ENCODE measurements at regions not wholly inside any gene's neighbourhood (a gene's known extent, or its start where the extent isn't known, plus 50 kb on each side); places are given as distances from the start of the nearest gene placed in this dataset.
A peak's percentile ranks its signal among the peaks of the same experiment; 100 is the strongest.

- Histone ChIP-seq H3K79me2 (ENCODE audit: control insufficient read depth, insufficient read depth, low read length) (no peaks in the 10 kb centered on the region), H3K79me1 (ENCODE audit: low read length) (no peaks in the 10 kb centered on the region), H4K8ac (ENCODE audit: low read depth, low read length) (no peak overlapping the region), H2BK120ac (ENCODE audit: low read depth, low read length) (no peak overlapping the region), H2BK5ac (ENCODE audit: low read length) (no peak overlapping the region), H3K9ac (ENCODE audit: low read length) (no peak overlapping the region), H2AK5ac (ENCODE audit: low read length) (no peak overlapping the region), H3K56ac (ENCODE audit: low read length) (peak overlapping the region; percentile 64), H3K4me1 (ENCODE audit: control insufficient read depth, low read depth, low read length) (no peaks in the 10 kb centered on the region), H3K27ac (ENCODE audit: low read depth, low read length) (no peak overlapping the region), H3K36me3 (ENCODE audit: control insufficient read depth, insufficient read depth, low read length) (no peaks in the 10 kb centered on the region), H3K23ac (ENCODE audit: low read length) (no peak overlapping the region), H3K4me2 (ENCODE audit: low read length) (no peak overlapping the region), H4K5ac (ENCODE audit: low read length) (no peak overlapping the region), H3K4me3 (ENCODE audit: low read length) (no peak overlapping the region), H3K18ac (ENCODE audit: low read length) (no peak overlapping the region), H2BK15ac (replicated peaks; ENCODE audit: low read depth) (no peak overlapping the region), H3K27me3 (ENCODE audit: insufficient read depth, low read length, poor library complexity) (peaks cover 4% of the 10 kb centered on the region), H3K4ac (ENCODE audit: low read depth, low read length) (no peak overlapping the region)
- DNase-seq = peak; percentile 26
- WGBS (ENCODE audit: extremely low coverage, insufficient coverage, low lambda C conversion rate) = no CpG with 5 or more reads among the region's 41 CpGs
These were observed 58.9 kb upstream of the BCOR start for GRCh38 chrX:40156470-40157227.

- no peak overlapping the region for H3K4me3 ChIP-seq (ENCODE audit: low read length)
- H3K27me3 ChIP-seq (ENCODE audit: insufficient read depth, low read length, poor library complexity) = peaks cover 4% of the 10 kb centered on the region
- no peak overlapping the region for H2BK15ac ChIP-seq (replicated peaks; ENCODE audit: low read depth)
- H4K5ac ChIP-seq (ENCODE audit: low read length) = no peak overlapping the region
- no peaks in the 10 kb centered on the region for H3K36me3 ChIP-seq (ENCODE audit: control insufficient read depth, insufficient read depth, low read length)
- no peak overlapping the region for H3K23ac ChIP-seq (ENCODE audit: low read length)
- no peak overlapping the region for H4K8ac ChIP-seq (ENCODE audit: low read depth, low read length)
- no peak overlapping the region for H2BK120ac ChIP-seq (ENCODE audit: low read depth, low read length)
- WGBS (ENCODE audit: extremely low coverage, insufficient coverage, low lambda C conversion rate) = no CpG with 5 or more reads among the region's 73 CpGs
- H3K56ac ChIP-seq (ENCODE audit: low read length) = peak overlapping the region; percentile 49
- H3K4ac ChIP-seq (ENCODE audit: low read depth, low read length) = peak overlapping the region; percentile 25
- H3K79me2 ChIP-seq (ENCODE audit: control insufficient read depth, insufficient read depth, low read length) = no peaks in the 10 kb centered on the region
- peak; percentile 37 for DNase-seq
- H2AK5ac ChIP-seq (ENCODE audit: low read length) = no peak overlapping the region
- H2BK5ac ChIP-seq (ENCODE audit: low read length) = no peak overlapping the region
- no peaks in the 10 kb centered on the region for H3K79me1 ChIP-seq (ENCODE audit: low read length)
- no peak overlapping the region for H3K9ac ChIP-seq (ENCODE audit: low read length)
- H3K18ac ChIP-seq (ENCODE audit: low read length) = no peak overlapping the region
- H3K4me1 ChIP-seq (ENCODE audit: control insufficient read depth, low read depth, low read length) = no peaks in the 10 kb centered on the region
- no peak overlapping the region for H3K27ac ChIP-seq (ENCODE audit: low read depth, low read length)
- peak overlapping the region; percentile 1 for H3K4me2 ChIP-seq (ENCODE audit: low read length)
These were observed 58.1 kb upstream of the BCOR start for GRCh38 chrX:40155589-40156469.

GRCh38 chrX:40154853-40155588, 57.3 kb upstream of the BCOR start:
- no peak overlapping the region for H4K5ac ChIP-seq (ENCODE audit: low read length)
- H3K4me1 ChIP-seq (ENCODE audit: control insufficient read depth, low read depth, low read length) = no peaks in the 10 kb centered on the region
- H3K4ac ChIP-seq (ENCODE audit: low read depth, low read length) = no peak overlapping the region
- H3K23ac ChIP-seq (ENCODE audit: low read length) = no peak overlapping the region
- DNase-seq = peak; percentile 80
- no peak overlapping the region for H3K27ac ChIP-seq (ENCODE audit: low read depth, low read length)
- no peak overlapping the region for H2BK5ac ChIP-seq (ENCODE audit: low read length)
- H3K79me1 ChIP-seq (ENCODE audit: low read length) = no peaks in the 10 kb centered on the region
- H3K27me3 ChIP-seq (ENCODE audit: insufficient read depth, low read length, poor library complexity) = peaks cover 4% of the 10 kb centered on the region
- peak overlapping the region; percentile 48 for H3K4me2 ChIP-seq (ENCODE audit: low read length)
- no peak overlapping the region for H2BK120ac ChIP-seq (ENCODE audit: low read depth, low read length)
- H2AK5ac ChIP-seq (ENCODE audit: low read length) = no peak overlapping the region
- peak overlapping the region; percentile 85 for H3K18ac ChIP-seq (ENCODE audit: low read length)
- H3K9ac ChIP-seq (ENCODE audit: low read length) = peak overlapping the region; percentile 49
- peak overlapping the region; percentile 64 for H3K56ac ChIP-seq (ENCODE audit: low read length)
- no peak overlapping the region for H2BK15ac ChIP-seq (replicated peaks; ENCODE audit: low read depth)
- no peaks in the 10 kb centered on the region for H3K36me3 ChIP-seq (ENCODE audit: control insufficient read depth, insufficient read depth, low read length)
- no peak overlapping the region for H3K4me3 ChIP-seq (ENCODE audit: low read length)
- H4K8ac ChIP-seq (ENCODE audit: low read depth, low read length) = no peak overlapping the region
- no peaks in the 10 kb centered on the region for H3K79me2 ChIP-seq (ENCODE audit: control insufficient read depth, insufficient read depth, low read length)
- no CpG with 5 or more reads among the region's 72 CpGs for WGBS (ENCODE audit: extremely low coverage, insufficient coverage, low lambda C conversion rate)

GRCh38 chrX:40154250-40154852, 56.6 kb upstream of the BCOR start:
- no peak overlapping the region for H2BK5ac ChIP-seq (ENCODE audit: low read length)
- no peak overlapping the region for H3K4ac ChIP-seq (ENCODE audit: low read depth, low read length)
- peak overlapping the region; percentile 85 for H3K18ac ChIP-seq (ENCODE audit: low read length)
- peaks cover 4% of the 10 kb centered on the region for H3K27me3 ChIP-seq (ENCODE audit: insufficient read depth, low read length, poor library complexity)
- H3K36me3 ChIP-seq (ENCODE audit: control insufficient read depth, insufficient read depth, low read length) = no peaks in the 10 kb centered on the region
- no peak overlapping the region for H2BK15ac ChIP-seq (replicated peaks; ENCODE audit: low read depth)
- no peak overlapping the region for H3K4me3 ChIP-seq (ENCODE audit: low read length)
- no peak overlapping the region for H4K5ac ChIP-seq (ENCODE audit: low read length)
- H3K23ac ChIP-seq (ENCODE audit: low read length) = no peak overlapping the region
- no peak overlapping the region for H3K27ac ChIP-seq (ENCODE audit: low read depth, low read length)
- H3K79me2 ChIP-seq (ENCODE audit: control insufficient read depth, insufficient read depth, low read length) = no peaks in the 10 kb centered on the region
- no peak overlapping the region for H4K8ac ChIP-seq (ENCODE audit: low read depth, low read length)
- H3K4me2 ChIP-seq (ENCODE audit: low read length) = peak overlapping the region; percentile 48
- peak; percentile 69 for DNase-seq
- no peaks in the 10 kb centered on the region for H3K79me1 ChIP-seq (ENCODE audit: low read length)
- H2BK120ac ChIP-seq (ENCODE audit: low read depth, low read length) = no peak overlapping the region
- no peaks in the 10 kb centered on the region for H3K4me1 ChIP-seq (ENCODE audit: control insufficient read depth, low read depth, low read length)
- H2AK5ac ChIP-seq (ENCODE audit: low read length) = no peak overlapping the region
- no CpG with 5 or more reads among the region's 38 CpGs for WGBS (ENCODE audit: extremely low coverage, insufficient coverage, low lambda C conversion rate)
- peak overlapping the region; percentile 64 for H3K56ac ChIP-seq (ENCODE audit: low read length)
- peak overlapping the region; percentile 49 for H3K9ac ChIP-seq (ENCODE audit: low read length)

- H3K36me3 ChIP-seq (ENCODE audit: control insufficient read depth, insufficient read depth, low read length) = no peaks in the 10 kb centered on the region
- no peak overlapping the region for H4K8ac ChIP-seq (ENCODE audit: low read depth, low read length)
- peaks cover 4% of the 10 kb centered on the region for H3K27me3 ChIP-seq (ENCODE audit: insufficient read depth, low read length, poor library complexity)
- no peak overlapping the region for H3K4ac ChIP-seq (ENCODE audit: low read depth, low read length)
- peak overlapping the region; percentile 73 for H3K56ac ChIP-seq (ENCODE audit: low read length)
- H3K9ac ChIP-seq (ENCODE audit: low read length) = peak overlapping the region; percentile 40
- peak overlapping the region; percentile 44 for H3K4me2 ChIP-seq (ENCODE audit: low read length)
- no peaks in the 10 kb centered on the region for H3K79me2 ChIP-seq (ENCODE audit: control insufficient read depth, insufficient read depth, low read length)
- H3K79me1 ChIP-seq (ENCODE audit: low read length) = no peaks in the 10 kb centered on the region
- no peak overlapping the region for H2BK120ac ChIP-seq (ENCODE audit: low read depth, low read length)
- no peak overlapping the region for H2BK5ac ChIP-seq (ENCODE audit: low read length)
- H3K27ac ChIP-seq (ENCODE audit: low read depth, low read length) = no peak overlapping the region
- peaks cover 2% of the 10 kb centered on the region for H3K4me1 ChIP-seq (ENCODE audit: control insufficient read depth, low read depth, low read length)
- peak; percentile 44 for DNase-seq
- no peak overlapping the region for H3K4me3 ChIP-seq (ENCODE audit: low read length)
- H2BK15ac ChIP-seq (replicated peaks; ENCODE audit: low read depth) = no peak overlapping the region
- no CpG with 5 or more reads among the region's 70 CpGs for WGBS (ENCODE audit: extremely low coverage, insufficient coverage, low lambda C conversion rate)
- peak overlapping the region; percentile 35 for H3K18ac ChIP-seq (ENCODE audit: low read length)
- H3K23ac ChIP-seq (ENCODE audit: low read length) = no peak overlapping the region
- H4K5ac ChIP-seq (ENCODE audit: low read length) = no peak overlapping the region
- H2AK5ac ChIP-seq (ENCODE audit: low read length) = no peak overlapping the region
These were observed 55.8 kb upstream of the BCOR start for GRCh38 chrX:40153345-40154249.
